H4 (cell line): ENCODE measurements at regions not wholly inside any gene's neighbourhood (a gene's known extent, or its start where the extent isn't known, plus 50 kb on each side); places are given as distances from the start of the nearest gene placed in this dataset.
"Not testable (repeated sequence)": the region's sequence is repeated elsewhere in the genome, so short reads cannot be mapped to it uniquely, and the experiment has no call there.

Experiments
- DNase-seq: peaks from one replicate; pipeline ENCODE4 v3.0.0-alpha.2; 2015; ENCODE audit warnings: low spot score

DNA sequence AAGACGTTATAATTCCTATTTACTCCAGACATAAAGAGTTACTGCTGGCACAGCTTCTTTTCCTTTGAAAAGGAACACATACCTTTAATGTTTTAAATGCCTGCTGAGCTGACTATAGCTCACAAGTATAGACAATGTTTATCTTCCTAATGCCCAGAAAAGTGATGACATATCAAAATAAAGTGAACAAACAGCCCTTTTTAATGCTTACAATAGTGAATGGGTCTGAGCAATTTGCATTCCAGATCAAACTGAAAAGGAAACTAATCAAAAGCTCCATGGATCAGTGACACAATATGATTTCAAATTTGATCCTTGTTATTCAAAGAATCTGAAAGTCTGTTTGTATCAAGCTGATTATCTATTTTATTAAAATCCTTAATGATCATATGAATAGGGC lies 233.6 kb upstream of the SEMA3E start:
- no peak for DNase-seq

DNA sequence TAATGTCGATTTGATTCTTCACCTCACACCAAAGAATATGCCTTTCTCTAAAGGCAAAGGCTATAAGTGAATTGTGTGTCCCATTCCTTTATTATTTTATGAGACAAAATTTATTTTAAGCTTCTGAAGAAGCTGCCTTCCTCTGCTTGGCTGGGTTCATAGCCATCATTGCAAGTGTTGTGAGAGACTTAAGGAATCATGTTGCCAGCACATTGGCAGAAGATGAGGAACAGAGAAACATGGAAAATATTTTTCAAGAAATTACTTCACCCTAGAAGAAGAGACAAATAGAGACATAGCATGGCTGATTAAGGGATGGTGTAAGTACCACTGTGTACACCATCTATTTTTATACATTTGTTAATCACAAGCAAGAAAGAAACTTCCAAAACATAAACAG lies 230.1 kb upstream of the SEMA3E start:
- no peak for DNase-seq

DNA sequence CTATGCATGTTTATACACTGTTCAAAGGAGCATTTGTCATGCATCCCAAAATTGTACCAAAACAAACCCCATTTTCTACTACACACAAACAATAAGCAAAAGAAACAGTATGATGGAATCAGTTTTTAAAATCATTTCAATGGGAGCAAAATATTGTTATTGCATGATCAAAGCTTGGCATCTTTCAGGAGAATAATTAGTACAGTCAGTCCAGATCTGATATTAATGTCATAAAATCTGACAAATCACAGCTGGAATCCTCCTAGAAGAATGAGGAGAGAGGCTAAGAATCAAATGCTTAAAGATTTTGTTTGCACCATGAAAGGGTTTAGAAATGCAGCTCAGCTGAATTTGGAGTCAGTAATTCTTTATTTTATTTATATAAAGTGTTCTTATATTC lies 229.7 kb upstream of the SEMA3E start:
- DNase-seq, result no peak

DNA sequence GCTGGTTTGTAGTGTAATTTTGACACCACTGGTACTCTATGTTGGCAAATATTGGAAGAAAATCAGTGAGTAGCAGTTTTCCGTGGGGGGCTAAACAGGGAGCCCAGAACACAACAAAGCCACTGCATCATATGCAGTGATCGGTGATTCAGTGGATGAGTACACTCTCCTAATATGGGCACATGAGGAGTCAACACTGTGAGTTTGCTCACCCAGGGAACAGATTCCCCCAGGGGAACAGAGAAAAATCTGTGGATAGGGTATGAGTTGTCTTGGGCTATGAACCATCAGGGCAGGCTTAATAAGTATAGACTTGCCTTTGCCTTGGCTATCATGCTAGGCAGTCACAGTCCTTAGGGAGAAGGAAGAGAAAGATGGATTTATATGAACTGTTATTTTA lies 227.7 kb upstream of the SEMA3E start:
- no peak for DNase-seq

DNA sequence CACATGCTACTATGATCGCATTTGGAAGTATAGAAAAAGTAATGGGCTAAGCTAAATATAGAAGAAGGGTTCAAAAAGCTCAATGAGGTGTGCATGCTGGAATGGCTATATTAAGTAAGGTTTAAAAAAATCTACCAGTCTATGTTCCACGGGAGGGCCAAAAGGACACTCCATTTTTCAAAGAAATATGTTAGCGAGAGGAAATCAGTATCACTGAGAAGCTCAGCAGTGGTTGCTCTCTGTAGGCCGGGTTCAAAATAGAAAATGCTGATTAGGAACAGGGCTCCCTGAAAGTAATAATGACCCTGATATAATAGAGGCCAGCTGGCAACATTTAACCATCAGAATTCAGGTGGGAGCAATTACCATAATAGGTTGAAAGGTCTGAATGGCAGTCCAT lies 224.5 kb upstream of the SEMA3E start:
- DNase-seq, result no peak

DNA sequence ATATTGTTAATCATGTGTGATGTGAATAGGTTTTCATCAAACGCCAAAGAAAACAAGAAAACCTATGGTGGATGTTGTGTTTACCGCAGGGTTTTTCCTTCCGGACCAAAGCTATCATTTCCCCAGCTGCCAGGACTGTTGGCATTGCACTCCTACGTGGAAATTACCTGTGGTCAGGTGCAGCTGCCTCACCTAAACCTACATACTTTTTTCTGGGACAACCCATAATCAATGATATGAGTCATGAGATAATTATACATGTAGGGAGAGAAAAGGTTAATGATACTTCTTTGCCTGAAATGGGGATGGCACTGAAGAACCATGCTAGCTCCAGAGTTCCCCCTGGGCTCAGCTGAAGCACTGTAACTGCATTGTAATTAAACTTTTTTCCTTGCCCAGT lies 223.6 kb upstream of the SEMA3E start:
- DNase-seq, result no peak

DNA sequence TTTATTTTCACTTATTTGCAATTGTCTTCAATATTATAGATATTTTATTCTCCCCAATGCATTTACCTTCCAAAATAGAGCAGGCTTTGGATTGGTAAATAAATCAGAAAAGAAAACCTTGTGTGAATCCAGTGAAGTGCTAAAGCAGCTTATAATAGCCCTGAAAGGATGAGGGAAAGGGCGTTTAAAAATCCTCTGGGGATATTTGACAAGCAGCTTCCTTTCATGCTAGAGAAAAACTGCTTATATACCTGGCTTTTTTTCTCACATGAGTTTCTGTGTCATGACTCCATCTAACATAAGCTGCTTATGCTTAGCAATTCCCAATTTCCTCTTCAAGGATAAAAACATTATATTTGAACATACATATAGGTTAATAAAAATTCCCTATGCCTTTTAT lies 221.6 kb upstream of the SEMA3E start:
- DNase-seq, result no peak

DNA sequence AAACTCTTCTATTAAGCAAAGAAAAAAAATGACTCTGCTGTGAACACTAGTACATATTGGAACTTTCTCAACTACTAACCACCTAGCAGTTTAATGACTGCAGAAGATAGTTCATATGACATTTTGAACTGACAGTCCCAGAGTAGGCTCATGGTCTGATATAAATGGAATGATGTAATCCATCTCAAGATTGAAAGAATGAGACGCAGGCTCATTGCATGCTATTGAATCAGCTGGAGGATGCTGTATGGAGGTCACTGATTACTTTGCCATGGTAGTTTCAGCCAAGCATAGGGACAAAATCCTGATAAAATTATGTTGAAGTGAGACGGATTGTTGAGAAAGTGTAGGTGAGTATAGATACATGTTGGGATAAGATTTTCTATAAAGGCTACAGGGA lies 217.6 kb upstream of the SEMA3E start:
- DNase-seq, result no peak

DNA sequence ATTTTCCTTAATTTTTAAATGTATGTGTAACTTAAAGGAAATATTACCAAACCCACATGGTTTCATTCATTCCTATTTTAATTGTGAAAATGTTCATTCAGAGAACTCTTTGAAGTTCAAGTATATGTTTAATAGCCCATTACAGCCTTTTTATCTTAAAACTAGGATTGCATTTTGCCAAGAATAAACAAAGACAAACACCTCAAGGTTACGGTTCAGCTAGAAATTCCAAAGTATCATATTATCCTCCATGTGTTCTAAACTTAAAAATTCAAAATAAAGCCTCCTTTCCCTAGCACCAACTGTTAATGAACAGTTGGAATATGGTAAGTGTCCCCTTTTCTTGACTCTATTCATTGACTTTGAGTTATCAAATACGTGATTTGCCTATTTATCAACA lies 215.6 kb upstream of the SEMA3E start:
- DNase-seq, result no peak

DNA sequence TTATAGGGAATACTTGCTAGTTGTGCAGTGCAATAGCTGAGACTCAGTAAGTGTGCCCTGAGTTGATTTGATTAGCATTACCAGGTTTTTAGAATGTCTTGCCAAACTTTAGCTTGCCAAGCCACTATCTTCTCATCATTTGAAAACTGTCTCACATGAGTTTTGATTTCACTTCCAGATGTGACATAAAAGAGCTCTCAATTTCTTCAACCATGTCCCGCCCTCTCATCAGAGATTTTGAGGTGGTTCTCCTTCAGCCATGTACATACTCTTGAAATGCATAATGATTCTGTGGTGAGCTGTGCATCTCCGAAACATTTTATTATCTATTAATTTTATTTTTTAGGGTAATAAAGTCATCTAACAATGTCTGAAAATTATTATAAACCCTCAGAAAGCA lies 215.0 kb upstream of the SEMA3E start:
- DNase-seq, result no peak

DNA sequence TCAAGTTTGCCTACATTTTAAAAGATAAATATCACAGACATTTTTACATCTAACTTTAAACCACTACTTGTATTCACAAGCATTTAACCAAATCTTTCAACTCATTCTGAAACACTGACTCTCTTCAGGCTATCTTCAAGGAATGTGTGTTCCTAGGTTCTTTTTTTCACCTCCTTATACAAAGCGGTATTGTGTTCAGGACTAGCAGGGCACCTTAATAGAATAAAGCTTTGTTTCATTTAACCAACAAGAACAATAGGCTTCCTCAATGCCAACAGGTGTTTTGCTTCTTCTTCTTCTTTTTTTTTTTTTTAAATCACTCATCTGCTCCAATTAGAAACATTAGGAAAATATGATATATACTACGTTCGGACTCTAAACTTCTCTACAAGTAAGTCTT lies 212.9 kb upstream of the SEMA3E start:
- no peak for DNase-seq

DNA sequence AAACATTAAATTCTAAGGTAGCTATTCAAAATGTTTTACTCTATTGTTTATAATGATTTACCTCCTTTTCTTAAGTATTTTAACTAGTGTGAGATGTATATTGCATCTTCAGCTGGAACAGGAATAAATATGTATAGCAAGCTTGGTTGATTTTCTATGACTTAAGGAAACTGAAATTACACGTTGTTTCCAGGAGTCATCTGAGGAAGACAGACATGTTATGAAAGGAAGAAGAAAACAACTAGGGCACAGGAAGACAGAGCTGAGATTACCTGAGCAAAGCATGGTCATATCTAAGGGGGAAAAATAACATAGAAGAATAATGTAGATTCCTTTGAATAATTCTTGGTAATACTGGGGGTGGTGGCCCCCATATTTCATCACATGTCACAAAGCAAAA lies 210.9 kb upstream of the SEMA3E start:
- DNase-seq, result no peak

DNA sequence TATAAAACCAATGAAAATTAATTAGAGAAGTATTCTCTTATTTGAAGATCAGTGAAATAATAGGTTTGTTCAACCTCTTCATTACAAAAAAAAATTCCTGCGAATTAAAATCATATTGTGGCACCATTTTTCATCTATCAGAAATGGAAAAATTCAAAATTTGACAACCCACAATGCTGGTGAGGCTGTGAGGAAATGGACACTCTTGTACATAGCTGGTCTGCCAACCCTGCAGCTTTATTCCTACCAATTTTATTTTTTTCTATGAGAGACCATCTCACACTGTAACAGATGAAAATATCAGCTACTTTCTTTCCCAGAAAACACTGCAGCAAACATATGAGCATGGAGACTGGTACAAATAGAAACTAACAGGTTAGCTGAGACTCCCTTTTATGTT lies 208.8 kb upstream of the SEMA3E start:
- DNase-seq, result no peak

DNA sequence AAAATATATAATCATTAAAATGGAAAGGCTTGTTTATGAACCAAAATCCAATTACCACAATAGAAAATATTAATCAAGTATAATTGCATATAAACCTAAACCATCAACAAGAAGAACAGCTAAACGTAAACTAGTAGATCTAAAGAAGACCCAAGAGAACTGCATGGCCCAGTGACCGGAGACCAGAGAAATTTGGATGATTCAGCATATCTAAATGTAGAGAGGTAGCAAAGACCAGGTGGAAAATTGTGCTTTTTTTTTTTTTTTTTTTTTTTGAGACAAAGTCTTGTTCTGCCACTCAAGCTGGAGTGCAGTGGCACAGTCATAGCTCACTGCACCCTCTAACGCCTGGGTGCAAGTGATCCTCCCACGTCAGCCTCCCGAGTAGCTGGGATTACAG lies 207.2 kb upstream of the SEMA3E start:
- no peak for DNase-seq

DNA sequence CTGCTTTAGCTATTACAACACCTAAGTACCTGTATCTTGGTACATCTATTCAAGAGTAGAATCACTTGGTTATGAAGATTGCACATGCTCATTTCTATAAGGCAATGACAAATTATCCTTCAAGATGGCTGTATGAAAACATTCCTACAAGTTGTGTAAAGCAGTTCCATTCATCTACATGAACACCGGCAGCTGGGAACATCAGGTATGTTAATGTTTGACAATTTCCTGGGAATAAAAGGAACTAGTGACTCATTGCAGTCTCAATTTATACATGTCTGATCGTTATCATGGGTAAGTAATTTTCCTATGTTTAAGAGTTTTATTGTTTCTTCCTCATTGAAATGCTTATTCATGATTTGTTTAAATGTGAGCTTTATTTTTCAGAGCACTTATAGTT lies 203.2 kb upstream of the SEMA3E start:
- peak; percentile 29 for DNase-seq

DNA sequence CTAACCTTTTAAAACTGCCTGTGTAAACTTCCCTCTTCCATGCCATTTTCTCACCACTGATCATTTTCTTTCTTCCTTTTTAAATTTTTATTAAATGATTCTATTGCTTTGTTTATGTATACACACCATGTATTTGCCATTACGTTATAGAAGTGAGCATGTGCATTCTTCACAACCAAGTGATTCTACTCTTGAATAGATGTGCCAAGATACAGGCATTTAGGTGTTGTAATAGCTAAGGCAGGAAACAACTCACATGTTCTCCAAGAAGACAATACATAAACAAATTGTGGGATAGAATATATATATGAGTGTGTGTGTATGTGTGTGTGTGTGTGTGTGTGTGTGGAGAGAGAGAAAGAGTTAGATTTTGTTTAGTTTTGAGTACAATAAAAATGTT lies 202.6 kb upstream of the SEMA3E start:
- no peak for DNase-seq

DNA sequence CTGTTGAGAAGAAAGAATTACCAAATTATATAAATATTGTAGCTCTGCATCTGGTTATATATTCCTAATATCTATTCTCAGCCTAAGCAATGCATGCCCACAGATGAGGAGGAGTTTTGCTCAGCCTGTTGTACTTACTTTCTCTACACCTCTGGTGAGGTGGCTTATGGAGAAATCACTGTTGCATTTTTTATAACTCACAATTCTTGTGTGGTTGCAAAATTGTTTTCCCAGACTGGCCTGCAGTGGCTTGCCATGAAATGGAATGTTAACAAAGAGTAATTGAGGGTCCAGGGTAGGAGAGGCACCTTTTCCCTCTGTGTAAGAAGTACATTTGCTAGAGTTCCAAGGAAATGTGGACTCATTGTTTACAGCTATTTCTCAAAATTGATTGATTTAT lies 202.0 kb upstream of the SEMA3E start:
- DNase-seq, result no peak

DNA sequence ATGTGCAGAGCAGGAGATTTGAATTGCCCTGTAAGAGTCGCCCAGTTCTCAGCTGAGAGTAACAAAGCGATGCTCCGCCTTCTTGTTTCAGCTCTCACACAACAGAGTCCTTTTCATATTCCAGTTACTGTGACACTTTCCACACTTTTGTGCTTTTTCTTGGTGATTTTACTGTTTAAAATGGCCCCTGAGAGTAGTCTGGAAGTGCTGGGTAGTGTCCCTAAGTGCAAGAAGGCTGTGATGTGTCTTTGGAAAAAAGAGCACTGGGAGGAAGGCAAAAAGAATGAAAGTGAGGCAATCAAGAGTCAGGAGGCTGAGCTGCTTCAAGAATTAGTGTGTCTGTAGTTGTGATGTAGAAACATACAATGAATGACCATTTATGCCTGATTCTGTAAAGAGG lies 201.2 kb upstream of the SEMA3E start:
- no peak for DNase-seq

DNA sequence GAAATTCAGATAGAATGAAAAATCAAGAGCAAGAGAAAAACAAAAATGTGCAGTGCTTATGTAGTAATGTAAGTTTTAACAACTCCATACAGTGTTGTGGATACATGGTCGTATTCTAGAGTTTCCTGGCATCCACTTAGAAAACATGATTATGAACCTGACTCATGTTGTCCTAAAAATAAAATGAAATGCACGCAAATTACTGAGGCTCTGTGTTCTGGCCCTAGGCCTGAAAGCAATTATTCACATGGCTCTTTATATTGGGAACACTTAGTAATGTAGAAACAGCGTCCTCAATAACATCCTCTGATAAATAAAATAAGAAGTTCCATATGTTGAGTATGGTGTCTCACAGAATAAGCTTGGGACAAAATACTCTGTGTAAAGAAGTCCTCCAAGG lies 200.2 kb upstream of the SEMA3E start:
- DNase-seq, result no peak

DNA sequence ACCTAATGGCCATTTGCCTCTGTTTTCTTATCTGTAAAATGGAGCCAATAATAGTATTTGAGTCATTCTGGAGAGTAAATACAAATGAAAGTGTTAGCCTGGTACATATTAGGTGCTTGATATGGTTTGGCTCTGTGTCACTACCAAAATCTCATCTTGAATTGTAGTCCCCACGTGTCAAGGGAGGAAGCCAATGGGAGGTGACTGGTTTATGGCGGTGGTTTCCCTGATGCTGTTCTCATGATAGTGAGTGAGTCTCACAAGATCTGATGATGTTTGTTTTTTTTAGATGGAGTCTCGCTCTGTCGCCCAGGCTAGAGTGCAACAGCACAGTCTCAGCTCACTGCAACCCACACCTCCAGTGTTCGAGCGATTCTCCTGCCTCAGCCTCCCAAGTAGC lies 194.0 kb upstream of the SEMA3E start:
- no peak for DNase-seq

DNA sequence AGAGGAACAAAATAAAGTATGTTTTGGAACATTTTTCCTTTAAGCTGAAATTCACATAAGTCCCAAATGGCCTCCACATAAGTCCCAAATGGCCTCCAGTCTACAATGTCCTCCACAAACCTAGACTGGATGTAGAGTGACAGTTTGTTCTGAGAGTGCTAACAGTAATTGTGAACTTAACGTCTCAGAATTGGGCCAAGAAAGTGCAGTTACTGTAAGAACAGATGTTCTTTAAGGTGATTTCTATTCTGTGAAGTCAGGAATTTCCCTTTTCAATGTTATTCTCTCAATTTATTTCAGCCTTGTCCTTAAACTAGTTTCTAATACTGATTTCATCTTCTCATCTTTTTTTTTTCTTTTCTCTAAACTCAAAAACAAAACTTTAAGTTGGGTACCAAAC lies 188.7 kb upstream of the SEMA3E start:
- no peak for DNase-seq

DNA sequence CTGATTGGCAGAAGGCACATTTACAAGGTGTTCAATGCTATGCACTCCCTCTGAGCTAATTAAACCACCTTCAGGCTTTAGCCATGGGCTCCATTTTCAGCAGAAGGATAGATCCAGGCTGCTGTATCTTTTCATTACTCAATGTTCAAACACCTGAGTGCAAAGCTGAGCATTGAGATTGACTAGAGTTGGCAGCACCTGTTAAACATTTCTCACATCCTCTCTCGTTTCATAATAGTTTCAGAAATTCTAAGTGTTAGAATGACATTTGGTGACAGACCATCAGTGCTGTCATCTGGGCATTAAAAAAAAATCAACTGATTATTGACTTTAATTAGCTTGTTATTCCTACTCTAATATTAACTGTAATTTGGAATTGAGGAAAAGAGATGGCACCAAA lies 187.1 kb upstream of the SEMA3E start:
- DNase-seq, result no peak

DNA sequence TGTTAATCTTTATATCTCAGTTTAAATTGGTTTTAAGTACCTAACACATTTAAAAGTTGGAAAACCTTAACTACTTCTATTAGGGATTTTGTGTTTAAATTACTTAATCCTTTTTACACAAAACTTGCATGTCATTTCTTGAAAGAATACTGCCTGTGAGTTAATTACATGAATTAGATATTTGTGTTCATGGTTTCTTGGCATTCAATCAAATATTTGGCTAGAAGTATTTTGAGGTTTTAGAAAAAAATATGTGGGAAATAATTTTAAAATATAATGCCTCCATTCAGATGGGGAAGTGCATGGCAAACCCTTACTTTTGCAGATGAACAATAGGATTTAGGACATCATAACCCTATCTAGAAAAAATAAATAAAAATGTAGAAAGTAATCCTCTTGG lies 186.5 kb upstream of the SEMA3E start:
- no peak for DNase-seq

DNA sequence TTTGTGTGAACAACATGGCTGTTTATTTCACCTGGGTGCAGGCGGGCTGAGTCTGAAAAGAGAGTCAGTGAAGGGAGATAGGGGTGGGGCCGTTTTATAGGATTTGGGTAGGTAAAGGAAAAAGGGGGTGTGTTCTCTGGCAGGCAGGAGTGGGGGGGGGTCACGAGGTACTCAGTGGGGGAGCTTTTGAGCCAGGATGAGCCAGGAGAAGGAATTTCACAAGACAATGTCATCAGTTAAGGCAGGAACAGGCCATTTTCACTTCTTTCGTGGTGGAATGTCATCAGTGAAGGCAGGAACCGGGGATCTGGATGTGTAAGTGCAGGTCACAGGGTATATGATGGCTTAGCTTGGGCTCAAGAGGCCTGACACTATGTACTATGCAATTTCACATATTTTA lies 184.8 kb upstream of the SEMA3E start:
- DNase-seq, result not testable (repeated sequence)

DNA sequence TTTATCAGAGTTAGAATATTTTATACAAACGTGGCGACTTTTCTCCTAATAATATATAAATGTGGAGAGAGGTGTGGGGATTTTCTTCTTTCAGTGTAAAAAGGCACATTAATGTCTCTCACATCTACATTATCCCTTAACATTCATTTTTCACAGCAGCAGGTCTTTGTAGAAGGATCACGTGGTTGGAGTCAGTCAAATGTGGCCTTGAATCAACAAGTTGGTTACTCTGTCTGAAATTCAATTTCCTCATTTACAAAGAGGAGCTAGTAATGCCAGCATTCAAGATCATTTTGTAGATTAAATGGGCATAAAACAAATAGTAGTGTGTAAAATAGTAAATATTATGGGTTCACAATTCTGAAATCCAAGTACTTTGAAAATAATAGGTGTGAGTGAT lies 183.1 kb upstream of the SEMA3E start:
- no peak for DNase-seq
